AG04450 (cell line): ENCODE measurements at regions not wholly inside any gene's neighbourhood (a gene's known extent, or its start where the extent isn't known, plus 50 kb on each side); places are given as distances from the start of the nearest gene placed in this dataset.

Experiments used
- CTCF ChIA-PET: fragments of 300-600, 350-600 bp; formaldehyde crosslinking; extraction: SDS; loops from one replicate; lab custom pipeline; 2022; ENCODE audit warnings: antibody characterized with exemption, inconsistent platforms; lab: Charles Lee
- POLR2A ChIA-PET: fragments of 350-600 bp; formaldehyde crosslinking; extraction: SDS; loops from one replicate; lab custom pipeline; 2021; ENCODE audit warnings: antibody characterized with exemption, inconsistent platforms; lab: Yijun Ruan, JAX
- DNase-seq: peaks from one replicate; pipeline ENCODE4 v3.0.0-alpha.2; 2011; ENCODE audit warnings: low read depth, low spot score
- H3K27ac ChIP-seq: one replicate; pipeline ENCODE4 v1.5.1; 2012; ENCODE audit warnings: low read depth, low read length, control low read depth
- H3K27me3 ChIP-seq: one replicate; pipeline ENCODE4 v1.6.0; 2012; ENCODE audit warnings: low read length; ENCODE audit not compliant: control insufficient read depth, insufficient read depth
- H3K4me3 ChIP-seq: 2 replicates; pipeline ENCODE4 v1.5.1; 2011; ENCODE audit warnings: mild to moderate bottlenecking, low read depth, low read length, control low read depth
- H3K9me3 ChIP-seq: 2 replicates; pipeline ENCODE4 v1.5.1; 2012; ENCODE audit warnings: low read length; ENCODE audit not compliant: control insufficient read depth, insufficient read depth
- TF ChIP-seq, protein P1 (sequence below): IDR thresholded peaks from 2 replicates; pipeline ENCODE4 v1.5.1; 2011; ENCODE audit warnings: low read depth, low read length, control low read depth, inconsistent platforms

DNA sequence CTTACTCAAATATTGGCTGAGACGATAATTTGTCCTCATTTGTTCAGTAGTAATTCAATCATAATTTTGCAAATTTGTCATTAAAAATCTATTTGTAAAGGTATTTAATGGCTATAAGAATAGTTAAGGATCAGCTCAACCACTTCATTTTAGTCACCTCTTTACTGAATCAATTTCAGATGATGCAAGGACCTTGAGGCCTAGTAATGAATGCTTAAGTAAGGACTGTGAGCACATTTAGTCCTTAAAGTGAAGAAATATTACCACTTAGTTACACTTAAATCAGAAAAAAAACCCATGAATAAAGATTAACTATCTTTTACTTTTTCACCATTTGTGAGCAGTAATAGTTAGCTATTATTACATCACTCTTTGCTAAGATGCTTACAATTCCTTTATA is 778.9 kb downstream of the CCDC85A start:
- TF ChIP-seq, protein P1, sequence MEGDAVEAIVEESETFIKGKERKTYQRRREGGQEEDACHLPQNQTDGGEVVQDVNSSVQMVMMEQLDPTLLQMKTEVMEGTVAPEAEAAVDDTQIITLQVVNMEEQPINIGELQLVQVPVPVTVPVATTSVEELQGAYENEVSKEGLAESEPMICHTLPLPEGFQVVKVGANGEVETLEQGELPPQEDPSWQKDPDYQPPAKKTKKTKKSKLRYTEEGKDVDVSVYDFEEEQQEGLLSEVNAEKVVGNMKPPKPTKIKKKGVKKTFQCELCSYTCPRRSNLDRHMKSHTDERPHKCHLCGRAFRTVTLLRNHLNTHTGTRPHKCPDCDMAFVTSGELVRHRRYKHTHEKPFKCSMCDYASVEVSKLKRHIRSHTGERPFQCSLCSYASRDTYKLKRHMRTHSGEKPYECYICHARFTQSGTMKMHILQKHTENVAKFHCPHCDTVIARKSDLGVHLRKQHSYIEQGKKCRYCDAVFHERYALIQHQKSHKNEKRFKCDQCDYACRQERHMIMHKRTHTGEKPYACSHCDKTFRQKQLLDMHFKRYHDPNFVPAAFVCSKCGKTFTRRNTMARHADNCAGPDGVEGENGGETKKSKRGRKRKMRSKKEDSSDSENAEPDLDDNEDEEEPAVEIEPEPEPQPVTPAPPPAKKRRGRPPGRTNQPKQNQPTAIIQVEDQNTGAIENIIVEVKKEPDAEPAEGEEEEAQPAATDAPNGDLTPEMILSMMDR, result no peak
- no peak overlapping the region for H3K4me3 ChIP-seq
- H3K27me3 ChIP-seq, result no peaks in the 10 kb centered on the region
- CTCF ChIA-PET, result no interaction called here
- no peak overlapping the region for H3K27ac ChIP-seq
- no peak for DNase-seq
- POLR2A ChIA-PET, result no interaction called here
- H3K9me3 ChIP-seq, result 0 out of 2 replicates have a peak, but pooled peaks cover 3% of the 10 kb centered on the region

DNA sequence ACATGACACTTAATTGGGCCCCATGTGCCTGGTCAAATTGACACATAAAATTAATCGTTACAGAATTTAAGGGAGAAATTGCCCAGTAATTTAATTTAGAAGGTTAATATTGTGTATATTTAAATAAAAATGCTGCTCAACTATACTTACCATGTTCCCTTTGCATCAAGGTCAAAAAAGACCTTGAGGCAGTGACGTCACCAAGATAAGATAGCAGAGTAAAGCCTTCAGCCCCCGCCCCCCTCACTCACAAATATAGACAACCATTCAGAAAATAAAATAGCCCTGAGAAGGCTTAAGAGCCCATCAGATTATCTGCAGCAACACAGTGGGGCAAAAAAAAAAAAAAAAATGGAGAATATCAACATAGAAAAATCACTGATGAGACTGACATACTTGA is 785.7 kb downstream of the CCDC85A start:
- DNase-seq, result no peak
- Histone ChIP-seq H3K27me3 (no peaks in the 10 kb centered on the region), H3K27ac (no peak overlapping the region), H3K9me3 (peaks cover 8% of the 10 kb centered on the region; the same call in 1 of the 2 replicates), H3K4me3 (no peak overlapping the region)
- POLR2A ChIA-PET, result no interaction called here
- CTCF ChIA-PET, result no interaction called here
- TF ChIP-seq, protein P1, result no peak

DNA sequence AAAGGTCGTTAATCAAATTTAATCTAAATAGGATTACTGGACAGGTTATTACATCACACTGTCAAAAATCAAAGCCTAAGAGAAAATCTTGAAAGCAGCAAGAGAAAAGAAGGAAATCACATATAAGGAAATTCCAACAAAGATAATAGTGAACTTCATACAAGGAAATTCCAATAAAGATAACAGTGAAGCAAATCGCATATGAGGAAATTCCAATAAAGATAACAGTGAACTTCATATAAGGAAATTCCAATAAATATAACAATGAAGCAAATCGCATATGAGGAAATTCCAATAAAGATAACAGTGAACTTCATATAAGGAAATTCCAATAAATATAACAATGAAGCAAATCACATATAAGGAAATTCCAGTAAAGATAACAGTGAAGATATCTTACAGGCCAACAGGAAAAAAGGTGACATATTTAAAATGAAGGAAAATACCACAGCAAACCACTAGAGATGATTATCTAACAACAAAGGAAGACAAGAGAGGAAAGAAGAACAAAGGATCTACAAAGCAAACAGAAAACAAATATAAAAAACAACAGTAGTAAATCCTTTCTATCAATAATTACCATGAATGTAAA is 787.7 kb downstream of the CCDC85A start:
- Histone ChIP-seq H3K4me3 (no peak overlapping the region), H3K27me3 (no peaks in the 10 kb centered on the region), H3K27ac (no peak overlapping the region), H3K9me3 (peaks cover 8% of the 10 kb centered on the region; the same call in 1 of the 2 replicates)
- no peak for DNase-seq
- POLR2A ChIA-PET, result no interaction called here
- CTCF ChIA-PET, result no interaction called here
- TF ChIP-seq, protein P1, result no peak

DNA sequence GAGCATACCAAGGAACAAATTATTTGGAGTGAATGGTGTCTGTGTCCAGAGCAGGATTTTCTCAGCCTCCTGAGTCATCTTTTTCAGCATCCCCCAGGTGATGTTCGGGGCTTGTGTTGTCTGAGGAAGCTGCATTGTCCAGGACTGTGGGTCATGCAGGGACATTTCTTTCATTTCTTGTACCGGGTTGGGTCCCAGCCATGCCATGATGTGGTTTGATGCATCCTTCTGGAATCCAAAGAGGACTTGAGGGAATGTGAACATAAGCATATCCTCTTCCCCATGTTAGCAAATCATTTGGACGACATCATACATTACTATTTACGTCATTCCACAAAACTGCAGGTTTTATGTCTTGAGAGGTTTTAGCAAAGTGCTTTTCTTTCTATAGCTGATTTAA is 797.8 kb downstream of the CCDC85A start:
- H3K27ac ChIP-seq, result no peak overlapping the region
- H3K4me3 ChIP-seq, result no peak overlapping the region
- H3K27me3 ChIP-seq, result no peaks in the 10 kb centered on the region
- no peaks in the 10 kb centered on the region; the same call in none of the 2 replicates for H3K9me3 ChIP-seq
- ChIA-PET POLR2A (no interaction called here), CTCF (no interaction called here)
- TF ChIP-seq, protein P1, result no peak
- no peak for DNase-seq

DNA sequence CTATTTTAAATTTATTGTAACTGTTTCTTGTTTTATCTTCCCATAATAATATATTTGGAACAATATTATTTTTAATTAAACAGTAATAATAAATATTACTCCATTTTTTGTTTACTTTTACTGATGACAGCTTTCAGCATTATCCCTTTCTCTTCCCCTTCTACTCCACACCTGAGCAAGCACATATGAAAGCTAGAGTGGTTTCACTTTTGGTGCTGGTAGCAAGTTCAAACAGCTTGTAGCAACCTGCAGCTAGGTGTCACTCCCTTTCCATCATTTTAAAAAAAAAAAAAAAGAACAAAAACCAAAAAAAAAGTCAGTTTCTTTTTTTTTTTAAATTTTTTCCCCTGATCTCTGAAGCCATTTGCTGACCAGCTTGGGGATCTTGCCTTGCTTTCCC is 801.8 kb downstream of the CCDC85A start:
- peaks cover 2% of the 10 kb centered on the region for H3K9me3 ChIP-seq
- H3K4me3 ChIP-seq, result no peak overlapping the region
- no peaks in the 10 kb centered on the region for H3K27me3 ChIP-seq
- TF ChIP-seq, protein P1, result no peak
- no peak for DNase-seq
- ChIA-PET CTCF (no interaction called here), POLR2A (no interaction called here)
- H3K27ac ChIP-seq, result no peak overlapping the region
